Activated T-helper 17 cell treated with anti-CD3 and anti-CD28 coated beads, Interleukin-2, amount 50 U/mL, for 72 hours (primary cell): ENCODE measurements at regions not wholly inside any gene's neighbourhood (a gene's known extent, or its start where the extent isn't known, plus 50 kb on each side); places are given as distances from the start of the nearest gene placed in this dataset.

ENCODE experiments used
- ATAC-seq: fragments of 150-1000 bp; cut with Tn5 transposase; replicated peaks from 2 replicates; pipeline ENCODE4 v1.10.0; 2021; ENCODE audit warnings: mild to moderate bottlenecking, moderate library complexity
- H3K27ac Mint-ChIP-seq: one replicate; pipeline ENCODE4 v1.8.0; 2022; ENCODE audit warnings: mixed read lengths
- H3K27me3 Mint-ChIP-seq: one replicate; pipeline ENCODE4 v1.8.0; 2022; ENCODE audit warnings: mixed read lengths
- H3K36me3 Mint-ChIP-seq: one replicate; pipeline ENCODE4 v1.8.0; 2022; ENCODE audit warnings: low read depth, mild to moderate bottlenecking, mixed read lengths
- H3K4me1 Mint-ChIP-seq: one replicate; pipeline ENCODE4 v1.8.0; 2022; ENCODE audit warnings: mixed read lengths
- H3K4me3 Mint-ChIP-seq: one replicate; pipeline ENCODE4 v1.8.0; 2022; ENCODE audit warnings: mild to moderate bottlenecking, mixed read lengths
- H3K9me3 Mint-ChIP-seq: one replicate; pipeline ENCODE4 v1.8.0; 2022; ENCODE audit warnings: mixed read lengths

DNA sequence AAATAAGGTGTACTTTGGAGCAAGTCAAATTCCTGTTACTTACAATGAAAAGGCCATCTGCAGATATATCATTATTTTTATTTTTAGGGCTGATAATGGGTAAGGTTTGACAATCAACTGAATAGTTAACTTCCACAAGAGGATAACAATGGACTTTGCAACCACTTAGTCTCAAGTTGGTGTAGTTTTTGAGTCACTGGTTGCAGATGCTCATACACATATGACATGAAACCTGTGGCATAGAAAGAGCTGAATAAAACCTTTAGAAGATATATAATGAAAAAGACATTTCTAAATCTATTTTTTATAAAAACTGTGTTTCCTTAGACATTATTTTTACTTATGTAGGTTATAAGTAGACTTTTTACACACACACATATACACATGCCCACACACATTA, 2110.9 kb downstream of the PCDH7 start:
- ATAC-seq: peak; percentile 57
- Mint-ChIP-seq H3K9me3 (peaks cover 3% of the 10 kb centered on the region), H3K27ac (no peak overlapping the region), H3K27me3 (no peaks in the 10 kb centered on the region), H3K4me3 (no peak overlapping the region), H3K4me1 (no peaks in the 10 kb centered on the region), H3K36me3 (no peaks in the 10 kb centered on the region)

GRCh38 chr4:32840461-32841189, 2120.5 kb downstream of the PCDH7 start:
- Mint-ChIP-seq H3K27me3 (no peaks in the 10 kb centered on the region), H3K4me1 (no peaks in the 10 kb centered on the region), H3K9me3 (peaks cover 9% of the 10 kb centered on the region), H3K36me3 (no peaks in the 10 kb centered on the region), H3K27ac (no peak overlapping the region), H3K4me3 (no peak overlapping the region)
- peak; percentile 12 for ATAC-seq

DNA sequence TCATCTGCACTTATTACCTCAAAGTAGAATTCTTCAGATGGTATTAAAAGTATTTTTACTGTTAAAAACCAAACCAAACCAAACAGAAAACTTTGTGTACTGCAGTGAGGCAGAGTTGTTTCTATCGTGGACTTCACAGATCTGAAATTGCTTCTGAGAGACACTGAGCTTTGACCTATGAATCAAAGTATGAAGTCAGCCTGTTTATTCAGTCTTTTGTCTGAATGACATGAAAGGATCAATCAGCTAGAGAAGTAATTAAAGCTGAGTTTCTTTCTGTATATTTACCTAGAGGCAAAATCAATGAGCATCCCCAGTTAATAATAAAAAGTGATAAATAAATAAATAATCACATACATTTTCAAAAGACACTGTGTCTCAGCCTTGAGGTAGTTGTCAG, 2121.0 kb downstream of the PCDH7 start:
- Mint-ChIP-seq H3K9me3 (peaks cover 12% of the 10 kb centered on the region), H3K27ac (no peak overlapping the region), H3K27me3 (no peaks in the 10 kb centered on the region), H3K4me3 (no peak overlapping the region), H3K4me1 (no peaks in the 10 kb centered on the region), H3K36me3 (no peaks in the 10 kb centered on the region)
- peak; percentile 31 for ATAC-seq

DNA sequence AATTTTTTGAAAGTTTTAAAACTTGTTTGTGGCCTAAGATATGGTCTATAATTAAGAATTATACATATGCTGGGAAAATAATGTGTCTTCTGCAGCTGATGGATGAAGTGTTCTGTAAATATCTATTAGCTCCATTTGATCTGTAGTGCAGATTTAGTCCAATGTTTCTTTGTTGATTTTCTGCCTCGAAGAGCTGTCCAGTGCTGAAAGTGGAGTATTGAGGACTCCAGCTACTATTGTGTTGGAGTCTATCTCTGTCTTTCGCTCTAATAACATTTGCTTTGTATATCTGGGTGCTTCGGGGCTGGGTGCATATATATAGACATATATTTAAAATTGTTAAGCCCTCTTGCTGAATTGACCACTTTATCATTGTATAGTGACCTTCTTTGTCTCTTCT, 2127.3 kb downstream of the PCDH7 start:
- Mint-ChIP-seq H3K27ac (no peak overlapping the region), H3K27me3 (no peaks in the 10 kb centered on the region), H3K4me3 (no peak overlapping the region)

DNA sequence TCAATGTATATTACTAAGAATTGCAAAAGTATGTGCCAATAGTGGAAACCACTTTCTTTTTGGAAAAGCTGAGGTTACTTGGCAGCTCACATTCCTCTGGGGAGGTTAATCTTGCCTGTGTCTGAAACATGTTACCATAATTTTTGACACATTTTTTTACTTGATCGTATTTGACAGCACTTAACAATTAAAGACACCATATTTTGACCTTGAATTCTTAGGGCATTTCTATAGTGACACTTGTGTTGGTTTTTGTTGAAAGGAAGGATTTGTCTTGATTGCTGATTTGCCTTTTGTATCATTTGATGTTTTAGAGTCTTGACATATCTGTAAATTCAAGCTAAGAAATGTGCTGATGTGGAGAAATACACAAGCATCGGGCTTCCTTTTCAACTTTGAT, 2135.5 kb downstream of the PCDH7 start:
- no peak for ATAC-seq
- no peaks in the 10 kb centered on the region for H3K27me3 Mint-ChIP-seq

More for the DNA sequence above, 2127.3 kb downstream of the PCDH7 start:
- H3K36me3 Mint-ChIP-seq: no peaks in the 10 kb centered on the region
- ATAC-seq: no peak
- H3K9me3 Mint-ChIP-seq: peaks cover 23% of the 10 kb centered on the region
- no peaks in the 10 kb centered on the region for H3K4me1 Mint-ChIP-seq

DNA sequence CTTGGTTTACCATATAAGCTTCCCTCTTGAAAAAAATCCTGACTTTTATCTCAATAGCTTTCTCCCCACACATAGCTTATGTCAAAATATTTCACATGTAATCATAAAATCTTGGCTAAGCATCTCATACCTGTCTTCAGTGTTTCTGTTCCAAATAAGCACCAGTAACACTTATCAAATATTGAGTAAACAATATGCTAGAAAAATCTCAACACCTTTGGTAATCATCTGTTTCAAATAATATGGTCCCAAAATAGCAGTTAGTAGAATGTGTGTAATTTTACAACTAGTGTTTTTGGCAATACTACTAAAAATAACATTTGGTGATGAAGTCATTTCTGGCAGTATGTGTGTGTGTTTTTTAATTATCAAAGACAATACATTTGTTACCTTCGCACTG, 2138.2 kb downstream of the PCDH7 start:
- no peak for ATAC-seq
- H3K27me3 Mint-ChIP-seq: no peaks in the 10 kb centered on the region
- H3K27ac Mint-ChIP-seq: no peak overlapping the region
- H3K9me3 Mint-ChIP-seq: peaks cover 4% of the 10 kb centered on the region
- H3K36me3 Mint-ChIP-seq: no peaks in the 10 kb centered on the region
- no peaks in the 10 kb centered on the region for H3K4me1 Mint-ChIP-seq
- H3K4me3 Mint-ChIP-seq: no peak overlapping the region

More for the DNA sequence above, 2135.5 kb downstream of the PCDH7 start:
- Mint-ChIP-seq H3K27ac (no peak overlapping the region), H3K36me3 (no peaks in the 10 kb centered on the region), H3K9me3 (peaks cover 9% of the 10 kb centered on the region), H3K4me3 (no peak overlapping the region), H3K4me1 (no peaks in the 10 kb centered on the region)

DNA sequence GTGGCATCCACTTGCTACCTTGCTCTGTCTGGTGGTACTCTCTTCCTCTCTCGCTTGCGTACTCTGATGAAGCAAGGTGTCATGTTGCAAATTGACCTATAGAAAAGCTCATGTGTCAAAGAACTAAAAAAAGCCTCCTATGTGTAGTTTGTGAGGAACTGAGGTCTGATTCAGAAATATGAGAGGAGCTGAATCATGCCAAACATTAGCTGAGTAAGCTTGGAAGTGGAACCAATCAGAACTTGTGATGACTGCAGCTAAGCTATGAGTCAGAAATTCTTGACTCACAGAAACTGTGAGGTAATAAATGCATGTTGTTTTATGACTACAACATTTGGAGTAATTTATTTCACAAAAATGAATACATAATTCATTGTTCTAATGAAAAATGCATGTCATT, 2138.8 kb downstream of the PCDH7 start:
- no peaks in the 10 kb centered on the region for H3K36me3 Mint-ChIP-seq
- H3K4me3 Mint-ChIP-seq: no peak overlapping the region
- peaks cover 4% of the 10 kb centered on the region for H3K9me3 Mint-ChIP-seq
- ATAC-seq: peak; percentile 40
- H3K27ac Mint-ChIP-seq: no peak overlapping the region
- no peaks in the 10 kb centered on the region for H3K4me1 Mint-ChIP-seq
- no peaks in the 10 kb centered on the region for H3K27me3 Mint-ChIP-seq

GRCh38 chr4:32864713-32865351, 2144.7 kb downstream of the PCDH7 start:
- ATAC-seq: no peak

GRCh38 chr4:32876546-32876945, 2156.4 kb downstream of the PCDH7 start:
- ATAC-seq: no peak
- Mint-ChIP-seq H3K4me1 (no peaks in the 10 kb centered on the region), H3K4me3 (no peak overlapping the region), H3K9me3 (peaks cover 14% of the 10 kb centered on the region), H3K27ac (no peak overlapping the region), H3K36me3 (no peaks in the 10 kb centered on the region), H3K27me3 (no peaks in the 10 kb centered on the region)

More at GRCh38 chr4:32864713-32865351, 2144.7 kb downstream of the PCDH7 start:
- Mint-ChIP-seq H3K9me3 (peaks cover 9% of the 10 kb centered on the region), H3K36me3 (no peaks in the 10 kb centered on the region), H3K27me3 (no peaks in the 10 kb centered on the region), H3K27ac (no peak overlapping the region), H3K4me3 (no peak overlapping the region), H3K4me1 (no peaks in the 10 kb centered on the region)

GRCh38 chr4:32879913-32880312, 2159.7 kb downstream of the PCDH7 start:
- H3K36me3 Mint-ChIP-seq: no peaks in the 10 kb centered on the region
- H3K4me1 Mint-ChIP-seq: no peaks in the 10 kb centered on the region
- no peak overlapping the region for H3K27ac Mint-ChIP-seq
- no peak overlapping the region for H3K4me3 Mint-ChIP-seq
- H3K9me3 Mint-ChIP-seq: peaks cover 8% of the 10 kb centered on the region
- no peaks in the 10 kb centered on the region for H3K27me3 Mint-ChIP-seq
- no peak for ATAC-seq

DNA sequence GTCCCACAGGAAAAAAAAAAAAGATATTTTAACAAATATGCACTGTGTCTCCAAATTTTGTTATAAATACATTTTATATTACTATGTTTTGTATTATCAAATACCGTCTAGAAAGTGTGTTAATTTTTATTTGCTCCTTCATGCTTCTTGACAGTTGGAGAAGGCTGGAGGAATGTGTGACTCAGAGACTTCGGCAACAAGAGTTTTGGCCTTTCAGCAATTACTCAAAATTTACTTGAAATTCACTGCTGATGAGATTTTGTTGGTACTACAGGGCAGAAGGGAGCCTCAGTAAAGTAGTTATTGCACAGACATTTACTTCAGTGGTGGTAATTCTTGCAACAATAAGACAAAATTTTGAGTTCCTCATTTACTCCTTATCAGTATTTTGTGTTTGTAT, 2164.0 kb downstream of the PCDH7 start:
- H3K9me3 Mint-ChIP-seq: peaks cover 6% of the 10 kb centered on the region
- H3K36me3 Mint-ChIP-seq: no peaks in the 10 kb centered on the region
- H3K4me1 Mint-ChIP-seq: no peaks in the 10 kb centered on the region
- H3K4me3 Mint-ChIP-seq: no peak overlapping the region
- H3K27me3 Mint-ChIP-seq: no peaks in the 10 kb centered on the region
- ATAC-seq: no peak
- no peak overlapping the region for H3K27ac Mint-ChIP-seq

DNA sequence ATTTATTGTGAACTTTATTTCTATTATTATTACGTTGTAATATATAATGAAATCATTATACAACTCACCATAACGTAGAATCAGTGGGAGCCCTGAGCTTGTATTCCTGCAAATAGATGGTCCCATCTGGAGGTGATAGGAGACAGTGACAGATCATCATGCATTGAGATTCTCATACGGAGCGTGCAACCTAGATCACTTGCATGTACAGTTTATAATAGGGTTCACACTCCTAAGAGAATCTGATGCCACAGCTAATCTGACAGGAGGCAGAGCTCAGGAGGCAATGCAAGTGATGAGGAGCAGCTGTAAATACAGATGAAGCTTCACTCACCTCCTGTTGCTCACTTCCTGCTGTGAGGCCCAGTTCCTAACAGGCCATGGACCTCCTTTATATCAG, 2170.2 kb downstream of the PCDH7 start:
- peaks cover 3% of the 10 kb centered on the region for H3K9me3 Mint-ChIP-seq
- no peaks in the 10 kb centered on the region for H3K36me3 Mint-ChIP-seq
- H3K4me1 Mint-ChIP-seq: no peaks in the 10 kb centered on the region
- ATAC-seq: no peak
- no peak overlapping the region for H3K4me3 Mint-ChIP-seq
- no peak overlapping the region for H3K27ac Mint-ChIP-seq
- H3K27me3 Mint-ChIP-seq: no peaks in the 10 kb centered on the region

GRCh38 chr4:32909053-32909452, 2188.9 kb downstream of the PCDH7 start:
- Mint-ChIP-seq H3K4me1 (no peaks in the 10 kb centered on the region), H3K27ac (no peak overlapping the region), H3K4me3 (no peak overlapping the region), H3K9me3 (peaks cover 21% of the 10 kb centered on the region), H3K36me3 (no peaks in the 10 kb centered on the region), H3K27me3 (no peaks in the 10 kb centered on the region)
- no peak for ATAC-seq

DNA sequence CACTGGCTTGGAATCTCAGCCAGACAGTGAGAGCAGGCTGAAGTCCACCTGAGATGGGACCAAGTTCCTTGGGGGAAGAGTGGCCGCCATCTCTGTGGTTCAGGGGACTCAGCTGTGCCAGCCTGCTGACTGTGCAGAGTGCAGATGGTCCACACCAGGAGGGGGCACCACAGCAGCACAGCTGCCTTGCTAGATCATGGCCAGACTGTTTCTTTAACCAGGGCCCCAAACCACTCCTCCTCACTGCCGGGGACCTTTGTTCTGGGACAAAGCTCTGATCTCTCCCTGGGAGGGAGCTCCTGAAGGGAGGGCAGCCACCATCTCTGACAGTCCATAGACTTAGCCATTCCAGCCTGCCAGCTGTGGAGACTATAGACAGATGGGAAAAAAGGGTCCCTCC, 2189.6 kb downstream of the PCDH7 start:
- Mint-ChIP-seq H3K4me1 (no peaks in the 10 kb centered on the region), H3K27ac (no peak overlapping the region), H3K9me3 (peaks cover 21% of the 10 kb centered on the region), H3K27me3 (no peaks in the 10 kb centered on the region), H3K36me3 (no peaks in the 10 kb centered on the region), H3K4me3 (no peak overlapping the region)
- no peak for ATAC-seq

- H3K27ac Mint-ChIP-seq: no peak overlapping the region
- no peak for ATAC-seq
- peaks cover 8% of the 10 kb centered on the region for H3K9me3 Mint-ChIP-seq
- no peaks in the 10 kb centered on the region for H3K36me3 Mint-ChIP-seq
- H3K4me1 Mint-ChIP-seq: no peaks in the 10 kb centered on the region
- H3K4me3 Mint-ChIP-seq: no peak overlapping the region
- H3K27me3 Mint-ChIP-seq: no peaks in the 10 kb centered on the region
These were observed 2197.4 kb downstream of the PCDH7 start for GRCh38 chr4:32917586-32917985.
